Renal pelvis (tissue), 1 donor: ENCODE measurements at regions not wholly inside any gene's neighbourhood (a gene's known extent, or its start where the extent isn't known, plus 50 kb on each side); places are given as distances from the start of the nearest gene placed in this dataset.

Source experiments
- DNase-seq: peaks from one replicate; pipeline ENCODE4 v3.0.0-alpha.2; 2013

GRCh38 chr2:121074293-121074932 lies 210.6 kb downstream of the TFCP2L1 start:
- no peak for DNase-seq

- DNase-seq: peak; percentile 83
Observed at GRCh38 chr2:121075006-121075551, 209.9 kb downstream of the TFCP2L1 start.

GRCh38 chr2:121075641-121076497 lies 209.1 kb downstream of the TFCP2L1 start:
- no peak for DNase-seq

GRCh38 chr2:121076498-121076820 lies 208.5 kb downstream of the TFCP2L1 start:
- no peak for DNase-seq

- DNase-seq: no peak
Observed at GRCh38 chr2:121076885-121077549, 208.0 kb downstream of the TFCP2L1 start.

GRCh38 chr2:121078899-121079298 lies 206.1 kb downstream of the TFCP2L1 start:
- DNase-seq: no peak

- peak; percentile 75 for DNase-seq
Observed at GRCh38 chr2:121080013-121080772, 204.8 kb downstream of the TFCP2L1 start.

GRCh38 chr2:121081701-121082100 lies 203.3 kb downstream of the TFCP2L1 start:
- DNase-seq: no peak

- no peak for DNase-seq
Observed at GRCh38 chr2:121082191-121082590, 202.8 kb downstream of the TFCP2L1 start.

- no peak for DNase-seq
Observed at GRCh38 chr2:121084130-121084680, 200.8 kb downstream of the TFCP2L1 start.

- DNase-seq: no peak
Observed at GRCh38 chr2:121085801-121086200, 199.2 kb downstream of the TFCP2L1 start.

GRCh38 chr2:121086450-121086849 lies 198.6 kb downstream of the TFCP2L1 start:
- DNase-seq: no peak

GRCh38 chr2:121087117-121087516 lies 197.9 kb downstream of the TFCP2L1 start:
- DNase-seq: no peak

- DNase-seq: peak; percentile 59
Observed at GRCh38 chr2:121088251-121089165, 196.5 kb downstream of the TFCP2L1 start.

- no peak for DNase-seq
Observed at GRCh38 chr2:121089166-121089510, 195.9 kb downstream of the TFCP2L1 start.

- no peak for DNase-seq
Observed at GRCh38 chr2:121090088-121090715, 194.8 kb downstream of the TFCP2L1 start.

GRCh38 chr2:121092095-121092494 lies 192.9 kb downstream of the TFCP2L1 start:
- no peak for DNase-seq

- DNase-seq: no peak
Observed at GRCh38 chr2:121093692-121094091, 191.3 kb downstream of the TFCP2L1 start.

- DNase-seq: no peak
Observed at GRCh38 chr2:121094101-121094500, 190.9 kb downstream of the TFCP2L1 start.

- no peak for DNase-seq
Observed at GRCh38 chr2:121094845-121095244, 190.2 kb downstream of the TFCP2L1 start.
